Prostate gland (tissue), 2 donors: ENCODE measurements at regions not wholly inside any gene's neighbourhood (a gene's known extent, or its start where the extent isn't known, plus 50 kb on each side); places are given as distances from the start of the nearest gene placed in this dataset.

Experiments
- POLR2A ChIP-seq: fragments of 450-650 bp; IDR thresholded peaks from one replicate; pipeline ENCODE4 v1.6.1; 2016; ENCODE audit warnings: antibody characterized with exemption, mild to moderate bottlenecking
- POLR2AphosphoS5 ChIP-seq: sonication (generic); formaldehyde crosslinking; IDR thresholded peaks from one replicate; pipeline ENCODE4 v1.6.1; 2017; ENCODE audit warnings: antibody characterized with exemption
- TF ChIP-seq, protein P1 (sequence below), 4 experiments: fragments of 200-600 bp in 2 of 4; fragments of 450-650 bp in 2 of 4; sonication (generic) in 2 of 4; IDR thresholded peaks; 1 replicate in 3 of 4; 2 replicates in 1 of 4; pipeline ENCODE4 v1.5.1; 2016 to 2019; ENCODE audit warnings: antibody characterized with exemption in 4 of 4, mild to moderate bottlenecking in 2 of 4, moderate library complexity in 2 of 4

DNA sequence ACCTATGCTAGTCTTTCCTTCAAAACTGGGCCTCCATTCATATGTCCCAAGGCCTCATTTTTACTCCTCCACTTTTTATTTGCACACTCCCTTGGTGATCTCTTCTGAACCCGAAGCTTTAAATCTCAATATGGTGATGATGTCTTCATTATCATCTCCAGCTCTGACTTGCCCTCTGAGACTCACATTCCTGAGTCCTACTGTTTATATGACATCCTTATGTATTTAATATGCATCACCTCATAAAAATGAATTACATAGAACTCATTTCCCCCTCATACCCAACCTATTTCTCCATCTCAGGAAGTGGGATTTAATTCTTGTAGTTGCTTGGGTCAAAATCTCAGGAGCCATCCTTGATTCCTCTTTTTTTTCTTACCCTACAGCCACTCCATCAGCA lies 473.0 kb downstream of the EBF1 start:
- TF ChIP-seq, protein P1, sequence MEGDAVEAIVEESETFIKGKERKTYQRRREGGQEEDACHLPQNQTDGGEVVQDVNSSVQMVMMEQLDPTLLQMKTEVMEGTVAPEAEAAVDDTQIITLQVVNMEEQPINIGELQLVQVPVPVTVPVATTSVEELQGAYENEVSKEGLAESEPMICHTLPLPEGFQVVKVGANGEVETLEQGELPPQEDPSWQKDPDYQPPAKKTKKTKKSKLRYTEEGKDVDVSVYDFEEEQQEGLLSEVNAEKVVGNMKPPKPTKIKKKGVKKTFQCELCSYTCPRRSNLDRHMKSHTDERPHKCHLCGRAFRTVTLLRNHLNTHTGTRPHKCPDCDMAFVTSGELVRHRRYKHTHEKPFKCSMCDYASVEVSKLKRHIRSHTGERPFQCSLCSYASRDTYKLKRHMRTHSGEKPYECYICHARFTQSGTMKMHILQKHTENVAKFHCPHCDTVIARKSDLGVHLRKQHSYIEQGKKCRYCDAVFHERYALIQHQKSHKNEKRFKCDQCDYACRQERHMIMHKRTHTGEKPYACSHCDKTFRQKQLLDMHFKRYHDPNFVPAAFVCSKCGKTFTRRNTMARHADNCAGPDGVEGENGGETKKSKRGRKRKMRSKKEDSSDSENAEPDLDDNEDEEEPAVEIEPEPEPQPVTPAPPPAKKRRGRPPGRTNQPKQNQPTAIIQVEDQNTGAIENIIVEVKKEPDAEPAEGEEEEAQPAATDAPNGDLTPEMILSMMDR (IDR thresholded peaks at IDR 0.05) = no peak
- TF ChIP-seq POLR2AphosphoS5 = no peak
- no peak for TF ChIP-seq POLR2A
